ENCODE measurements at regions not wholly inside any gene's neighbourhood (a gene's known extent, or its start where the extent isn't known, plus 50 kb on each side); places are given as distances from the start of the nearest gene placed in this dataset.

DNA sequence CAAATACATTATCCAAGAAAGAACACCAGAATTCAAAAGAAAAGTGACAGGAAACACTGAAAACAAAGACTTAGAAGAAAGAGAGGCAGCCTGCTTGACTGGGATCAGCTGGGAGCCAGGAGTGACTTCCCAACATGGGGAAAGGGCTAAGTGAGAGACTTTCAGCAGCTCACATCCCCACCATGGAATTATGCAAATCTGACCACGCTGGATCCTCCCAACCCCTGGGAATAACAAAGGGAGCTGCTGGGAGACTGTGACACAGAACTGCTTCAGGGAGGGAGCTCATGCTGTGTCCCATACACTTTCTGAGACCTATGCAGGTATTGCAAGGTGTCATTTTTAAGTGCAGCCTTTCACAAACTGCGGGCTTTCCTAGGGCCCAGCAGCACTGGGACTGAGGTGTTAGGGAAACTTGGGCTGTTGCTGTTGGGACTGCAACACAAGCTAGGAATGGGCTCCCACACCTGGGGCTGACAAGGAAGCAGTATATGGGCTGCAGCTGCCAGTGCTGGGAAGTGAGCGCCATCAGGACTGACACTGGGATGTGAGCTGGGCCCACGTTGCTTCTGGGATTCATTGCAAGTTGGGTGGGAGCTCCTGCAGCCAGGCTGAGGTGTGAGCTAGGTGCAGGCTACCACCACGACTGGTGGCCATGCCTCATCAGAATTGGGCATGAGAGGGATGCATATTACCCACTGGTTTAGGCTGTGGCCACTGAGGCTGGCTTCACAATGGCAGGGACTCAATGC lies 139.1 kb downstream of the KDR start:
- TF ChIP-seq CTCF (IDR thresholded peaks at IDR 0.05; ENCODE audit: low read length): no peak
- TF ChIP-seq EZH2 (IDR thresholded peaks at IDR 0.05; ENCODE audit: borderline replicate concordance, low read length): no peak
